HEK293T (cell line): ENCODE measurements at regions not wholly inside any gene's neighbourhood (a gene's known extent, or its start where the extent isn't known, plus 50 kb on each side); places are given as distances from the start of the nearest gene placed in this dataset.

Experiments used
- ARNT ChIP-seq: fragments of 450-650 bp; IDR thresholded peaks from 2 replicates; pipeline ENCODE4 v1.6.1; 2017; ENCODE audit warnings: mild to moderate bottlenecking
- BHLHE40 ChIP-seq: fragments of 450-650 bp; IDR thresholded peaks from 2 replicates; pipeline ENCODE4 v1.6.1; 2016; ENCODE audit warnings: mild to moderate bottlenecking, moderate library complexity, borderline replicate concordance
- TARDBP ChIP-seq: fragments of 450-650 bp; IDR thresholded peaks from 2 replicates; pipeline ENCODE4 v1.6.1; 2016

GRCh38 chr4:177546745-177547144 lies 104.5 kb upstream of the AGA start:
- TF ChIP-seq ARNT (no peak), BHLHE40 (no peak), TARDBP (no peak)
